Transverse colon (tissue), 4 donors: ENCODE measurements at regions not wholly inside any gene's neighbourhood (a gene's known extent, or its start where the extent isn't known, plus 50 kb on each side); places are given as distances from the start of the nearest gene placed in this dataset.

Experiments
- EP300 ChIP-seq: sonication (generic); formaldehyde crosslinking; IDR thresholded peaks from one replicate; pipeline ENCODE4 v1.6.1; 2017; ENCODE audit warnings: antibody characterized with exemption, low read depth
- POLR2A ChIP-seq: fragments of 450-650 bp; IDR thresholded peaks from one replicate; pipeline ENCODE4 v1.6.1; 2016; ENCODE audit warnings: antibody characterized with exemption, mild to moderate bottlenecking, moderate library complexity
- POLR2AphosphoS5 ChIP-seq, 3 donors: sonication (generic); formaldehyde crosslinking; IDR thresholded peaks; one replicate each; pipeline ENCODE4 v1.6.1; 2016; ENCODE audit warnings: antibody characterized with exemption in 3 of 3
- TF ChIP-seq, protein P1 (sequence below), 5 experiments: fragments of 200-600 bp in 3 of 5; fragments of 450-650 bp in 2 of 5; sonication (generic) in 3 of 5; IDR thresholded peaks; 1 replicate in 2 of 5; 2 replicates in 3 of 5; pipeline ENCODE4 v1.5.1; 2016 to 2017; ENCODE audit warnings: antibody characterized with exemption in 5 of 5, inconsistent platforms in 3 of 5, mild to moderate bottlenecking in 2 of 5, moderate library complexity in 1 of 5

DNA sequence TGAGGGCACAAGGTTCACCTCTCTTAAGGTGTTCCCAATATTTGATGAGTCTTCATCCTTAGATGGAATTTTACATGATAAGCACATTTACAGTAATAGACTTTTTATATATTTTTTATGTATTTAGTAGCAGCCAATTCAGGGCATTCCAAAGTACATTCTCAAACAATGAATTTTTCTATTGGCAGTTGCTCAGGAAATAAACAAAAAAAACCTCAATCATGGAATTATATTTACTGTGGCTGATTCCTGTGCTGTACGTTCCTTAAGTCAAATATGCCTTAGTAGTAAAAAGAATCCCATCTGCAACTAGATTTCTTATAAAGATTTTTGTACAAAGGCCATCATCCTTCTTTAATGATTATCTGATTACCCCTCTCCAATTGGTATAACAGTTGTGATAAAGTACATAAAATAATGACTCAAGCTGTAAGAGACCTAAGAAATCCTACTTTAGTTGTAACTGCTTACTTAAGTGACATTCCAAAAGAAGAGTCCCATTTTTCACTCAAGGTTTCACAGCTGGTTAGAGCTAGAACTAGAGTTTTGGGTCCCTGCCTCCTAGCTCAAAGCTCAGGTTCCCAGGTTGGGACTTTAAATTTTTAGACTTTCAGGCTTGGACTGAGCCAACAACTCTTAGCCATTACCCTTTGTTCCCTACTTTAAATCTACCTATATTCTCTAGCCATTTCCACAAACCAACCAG lies 152.7 kb downstream of the FHIP1A start:
- no peak for TF ChIP-seq POLR2A
- TF ChIP-seq, protein P1, sequence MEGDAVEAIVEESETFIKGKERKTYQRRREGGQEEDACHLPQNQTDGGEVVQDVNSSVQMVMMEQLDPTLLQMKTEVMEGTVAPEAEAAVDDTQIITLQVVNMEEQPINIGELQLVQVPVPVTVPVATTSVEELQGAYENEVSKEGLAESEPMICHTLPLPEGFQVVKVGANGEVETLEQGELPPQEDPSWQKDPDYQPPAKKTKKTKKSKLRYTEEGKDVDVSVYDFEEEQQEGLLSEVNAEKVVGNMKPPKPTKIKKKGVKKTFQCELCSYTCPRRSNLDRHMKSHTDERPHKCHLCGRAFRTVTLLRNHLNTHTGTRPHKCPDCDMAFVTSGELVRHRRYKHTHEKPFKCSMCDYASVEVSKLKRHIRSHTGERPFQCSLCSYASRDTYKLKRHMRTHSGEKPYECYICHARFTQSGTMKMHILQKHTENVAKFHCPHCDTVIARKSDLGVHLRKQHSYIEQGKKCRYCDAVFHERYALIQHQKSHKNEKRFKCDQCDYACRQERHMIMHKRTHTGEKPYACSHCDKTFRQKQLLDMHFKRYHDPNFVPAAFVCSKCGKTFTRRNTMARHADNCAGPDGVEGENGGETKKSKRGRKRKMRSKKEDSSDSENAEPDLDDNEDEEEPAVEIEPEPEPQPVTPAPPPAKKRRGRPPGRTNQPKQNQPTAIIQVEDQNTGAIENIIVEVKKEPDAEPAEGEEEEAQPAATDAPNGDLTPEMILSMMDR (IDR thresholded peaks at IDR 0.05) = no peak
- no peak for TF ChIP-seq POLR2AphosphoS5 (IDR thresholded peaks at IDR 0.05)
- TF ChIP-seq EP300 = no peak
